C4-2B (cell line): ENCODE measurements at regions not wholly inside any gene's neighbourhood (a gene's known extent, or its start where the extent isn't known, plus 50 kb on each side); places are given as distances from the start of the nearest gene placed in this dataset.

ENCODE experiments used
- H3K27ac ChIP-seq: fragments of 450-650 bp; 2 replicates; pipeline ENCODE4 v1.5.1; 2017
- ZFX ChIP-seq: fragments of 450-650 bp; IDR thresholded peaks from 2 replicates; pipeline ENCODE4 v1.6.1; 2017
- TF ChIP-seq, protein P1 (sequence below): fragments of 450-650 bp; conservative IDR thresholded peaks from 2 replicates; pipeline ENCODE4 v1.5.1; 2017; ENCODE audit warnings: mild to moderate bottlenecking

GRCh38 chr12:86837246-86837645 lies 581.1 kb upstream of the MGAT4C start:
- TF ChIP-seq ZFX: no peak
- TF ChIP-seq, protein P1, sequence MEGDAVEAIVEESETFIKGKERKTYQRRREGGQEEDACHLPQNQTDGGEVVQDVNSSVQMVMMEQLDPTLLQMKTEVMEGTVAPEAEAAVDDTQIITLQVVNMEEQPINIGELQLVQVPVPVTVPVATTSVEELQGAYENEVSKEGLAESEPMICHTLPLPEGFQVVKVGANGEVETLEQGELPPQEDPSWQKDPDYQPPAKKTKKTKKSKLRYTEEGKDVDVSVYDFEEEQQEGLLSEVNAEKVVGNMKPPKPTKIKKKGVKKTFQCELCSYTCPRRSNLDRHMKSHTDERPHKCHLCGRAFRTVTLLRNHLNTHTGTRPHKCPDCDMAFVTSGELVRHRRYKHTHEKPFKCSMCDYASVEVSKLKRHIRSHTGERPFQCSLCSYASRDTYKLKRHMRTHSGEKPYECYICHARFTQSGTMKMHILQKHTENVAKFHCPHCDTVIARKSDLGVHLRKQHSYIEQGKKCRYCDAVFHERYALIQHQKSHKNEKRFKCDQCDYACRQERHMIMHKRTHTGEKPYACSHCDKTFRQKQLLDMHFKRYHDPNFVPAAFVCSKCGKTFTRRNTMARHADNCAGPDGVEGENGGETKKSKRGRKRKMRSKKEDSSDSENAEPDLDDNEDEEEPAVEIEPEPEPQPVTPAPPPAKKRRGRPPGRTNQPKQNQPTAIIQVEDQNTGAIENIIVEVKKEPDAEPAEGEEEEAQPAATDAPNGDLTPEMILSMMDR: no peak
- no peak overlapping the region for H3K27ac ChIP-seq

- no peak overlapping the region for H3K27ac ChIP-seq
- TF ChIP-seq, protein P1: no peak
- no peak for TF ChIP-seq ZFX
Measured at GRCh38 chr12:86834217-86834616, 578.0 kb upstream of the MGAT4C start.

- no peak overlapping the region for H3K27ac ChIP-seq
- TF ChIP-seq, protein P1: no peak
- no peak for TF ChIP-seq ZFX
Measured at GRCh38 chr12:86827409-86827808, 571.2 kb upstream of the MGAT4C start.

- H3K27ac ChIP-seq: no peak overlapping the region
- TF ChIP-seq, protein P1: no peak
Measured at GRCh38 chr12:86826051-86826450, 569.9 kb upstream of the MGAT4C start.

DNA sequence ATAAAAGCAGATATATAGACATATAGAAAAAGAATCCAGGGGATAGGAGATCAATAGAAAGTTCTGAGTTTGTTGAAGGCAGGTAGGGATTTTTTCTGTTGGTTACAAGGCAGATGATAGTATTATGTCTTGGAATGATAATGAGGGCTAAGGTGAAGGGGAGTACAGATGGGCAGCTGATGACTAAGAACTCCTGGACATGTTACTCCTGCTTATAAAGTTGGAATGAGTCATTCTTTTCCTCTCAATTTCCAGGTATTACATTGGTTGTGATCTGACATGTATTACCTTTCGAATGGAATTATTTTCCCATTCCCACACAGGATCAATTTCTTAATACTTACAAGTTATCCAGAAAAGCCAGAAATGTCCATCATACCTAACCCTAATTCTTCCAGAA lies 545.2 kb upstream of the MGAT4C start:
- H3K27ac ChIP-seq: no peak overlapping the region
- TF ChIP-seq, protein P1: no peak
- TF ChIP-seq ZFX: no peak

- TF ChIP-seq ZFX: no peak
- TF ChIP-seq, protein P1: no peak
- no peak overlapping the region for H3K27ac ChIP-seq
Measured at GRCh38 chr12:86799616-86800015, 543.4 kb upstream of the MGAT4C start.

GRCh38 chr12:86796550-86796949 lies 540.4 kb upstream of the MGAT4C start:
- no peak overlapping the region for H3K27ac ChIP-seq
- TF ChIP-seq, protein P1: no peak
- TF ChIP-seq ZFX: no peak
